ENCODE measurements at regions not wholly inside any gene's neighbourhood (a gene's known extent, or its start where the extent isn't known, plus 50 kb on each side); places are given as distances from the start of the nearest gene placed in this dataset.
"Not testable (repeated sequence)": the region's sequence is repeated elsewhere in the genome, so short reads cannot be mapped to it uniquely, and the experiment has no call there.

- no peaks in the 10 kb centered on the region for H3K27me3 Mint-ChIP-seq
- no peak overlapping the region for H3K4me3 Mint-ChIP-seq
- no peaks in the 10 kb centered on the region for H3K36me3 Mint-ChIP-seq (ENCODE audit: low read depth)
- DNase-seq (no peak), ATAC-seq (no peak)
- intact Hi-C loops (cut with DNase I, micrococcal nuclease), result no loop called here
- H3K27ac Mint-ChIP-seq, result no peak overlapping the region
- H3K9me3 Mint-ChIP-seq (ENCODE audit: low read depth), result peaks cover 4% of the 10 kb centered on the region
- ChIA-PET CTCF (no interaction called here), POLR2A (no interaction called here)
- no peaks in the 10 kb centered on the region for H3K4me1 Mint-ChIP-seq
Observed at GRCh38 chr5:101534491-101535110, 631.5 kb upstream of the ST8SIA4 start.

GRCh38 chr5:101532430-101532829, 629.3 kb upstream of the ST8SIA4 start:
- ChIA-PET POLR2A (no interaction called here), CTCF (no interaction called here)
- H3K27ac Mint-ChIP-seq, result no peak overlapping the region
- H3K4me3 Mint-ChIP-seq, result no peak overlapping the region
- H3K36me3 Mint-ChIP-seq (ENCODE audit: low read depth), result no peaks in the 10 kb centered on the region
- H3K9me3 Mint-ChIP-seq (ENCODE audit: low read depth), result peaks cover 15% of the 10 kb centered on the region
- no peaks in the 10 kb centered on the region for H3K4me1 Mint-ChIP-seq
- DNase-seq (no peak), ATAC-seq (no peak)
- intact Hi-C loops (cut with DNase I, micrococcal nuclease), result no loop called here
- H3K27me3 Mint-ChIP-seq, result no peaks in the 10 kb centered on the region

- intact Hi-C loops (cut with DNase I, micrococcal nuclease), result no loop called here
- Mint-ChIP-seq H3K4me1 (no peaks in the 10 kb centered on the region), H3K27me3 (no peaks in the 10 kb centered on the region), H3K4me3 (no peak overlapping the region), H3K9me3 (ENCODE audit: low read depth) (peaks cover 19% of the 10 kb centered on the region), H3K27ac (no peak overlapping the region), H3K36me3 (ENCODE audit: low read depth) (no peaks in the 10 kb centered on the region)
- CTCF ChIA-PET, result no interaction called here
- POLR2A ChIA-PET, result no interaction called here
- no peak for DNase-seq
- no peak for ATAC-seq
Observed at GRCh38 chr5:101531026-101531425, 627.9 kb upstream of the ST8SIA4 start.

- ATAC-seq; DNase-seq; H3K36me3 Mint-ChIP-seq (ENCODE audit: low read depth); H3K27me3 Mint-ChIP-seq; intact Hi-C loops (cut with DNase I, micrococcal nuclease); CTCF ChIA-PET; POLR2A ChIA-PET; H3K27ac Mint-ChIP-seq; H3K4me1 Mint-ChIP-seq; H3K4me3 Mint-ChIP-seq: not testable (repeated sequence)
- peaks cover 19% of the 10 kb centered on the region for H3K9me3 Mint-ChIP-seq (ENCODE audit: low read depth)
Observed at GRCh38 chr5:101529094-101529493, 626.0 kb upstream of the ST8SIA4 start.

GRCh38 chr5:101520417-101520816, 617.3 kb upstream of the ST8SIA4 start:
- CTCF ChIA-PET, result no interaction called here
- H3K36me3 Mint-ChIP-seq (ENCODE audit: low read depth), result no peaks in the 10 kb centered on the region
- DNase-seq, result no peak
- H3K4me3 Mint-ChIP-seq, result no peak overlapping the region
- intact Hi-C loops (cut with DNase I, micrococcal nuclease), result no loop called here
- H3K27me3 Mint-ChIP-seq, result no peaks in the 10 kb centered on the region
- ATAC-seq, result no peak
- H3K27ac Mint-ChIP-seq, result no peak overlapping the region
- H3K4me1 Mint-ChIP-seq, result no peaks in the 10 kb centered on the region
- peaks cover 10% of the 10 kb centered on the region for H3K9me3 Mint-ChIP-seq (ENCODE audit: low read depth)
- POLR2A ChIA-PET, result no interaction called here

- peaks cover 13% of the 10 kb centered on the region for H3K9me3 Mint-ChIP-seq (ENCODE audit: low read depth)
- no peak for ATAC-seq
- H3K36me3 Mint-ChIP-seq (ENCODE audit: low read depth), result no peaks in the 10 kb centered on the region
- no peak overlapping the region for H3K4me3 Mint-ChIP-seq
- H3K27me3 Mint-ChIP-seq, result no peaks in the 10 kb centered on the region
- ChIA-PET CTCF (no interaction called here), POLR2A (interaction anchor here (0.6 kb wide), 1 partner anchor 241 kb away, joined by 3 read pairs; no protein-coding TSS in a partner anchor)
- no peak for DNase-seq
- no peak overlapping the region for H3K27ac Mint-ChIP-seq
- H3K4me1 Mint-ChIP-seq, result no peaks in the 10 kb centered on the region
- intact Hi-C loops (cut with DNase I, micrococcal nuclease), result no loop called here
Observed at GRCh38 chr5:101517795-101518194, 614.7 kb upstream of the ST8SIA4 start.

GRCh38 chr5:101515721-101516120, 612.6 kb upstream of the ST8SIA4 start:
- Mint-ChIP-seq H3K27me3 (no peaks in the 10 kb centered on the region), H3K9me3 (ENCODE audit: low read depth) (peaks cover 7% of the 10 kb centered on the region), H3K36me3 (ENCODE audit: low read depth) (no peaks in the 10 kb centered on the region), H3K27ac (no peak overlapping the region), H3K4me3 (no peak overlapping the region), H3K4me1 (no peaks in the 10 kb centered on the region)
- no peak for ATAC-seq
- intact Hi-C loops (cut with DNase I, micrococcal nuclease), result no loop called here
- DNase-seq, result no peak
- POLR2A ChIA-PET, result no interaction called here
- CTCF ChIA-PET, result no interaction called here

GRCh38 chr5:101505891-101506570, 602.9 kb upstream of the ST8SIA4 start:
- H3K27ac Mint-ChIP-seq, result no peak overlapping the region
- CTCF ChIA-PET, result no interaction called here
- H3K36me3 Mint-ChIP-seq (ENCODE audit: low read depth), result no peaks in the 10 kb centered on the region
- ATAC-seq (no peak), DNase-seq (no peak)
- POLR2A ChIA-PET, result no interaction called here
- H3K27me3 Mint-ChIP-seq, result no peaks in the 10 kb centered on the region
- peaks cover 15% of the 10 kb centered on the region for H3K9me3 Mint-ChIP-seq (ENCODE audit: low read depth)
- intact Hi-C loops (cut with DNase I, micrococcal nuclease), result no loop called here
- H3K4me3 Mint-ChIP-seq, result no peak overlapping the region
- H3K4me1 Mint-ChIP-seq, result no peaks in the 10 kb centered on the region

- no peaks in the 10 kb centered on the region for H3K9me3 Mint-ChIP-seq (ENCODE audit: low read depth)
- ATAC-seq (no peak), DNase-seq (no peak)
- H3K27me3 Mint-ChIP-seq, result no peaks in the 10 kb centered on the region
- ChIA-PET CTCF (no interaction called here), POLR2A (no interaction called here)
- no peak overlapping the region for H3K4me3 Mint-ChIP-seq
- H3K27ac Mint-ChIP-seq, result no peak overlapping the region
- no peaks in the 10 kb centered on the region for H3K4me1 Mint-ChIP-seq
- H3K36me3 Mint-ChIP-seq (ENCODE audit: low read depth), result no peaks in the 10 kb centered on the region
- intact Hi-C loops (cut with DNase I, micrococcal nuclease), result no loop called here
Observed at GRCh38 chr5:101482931-101483330, 579.8 kb upstream of the ST8SIA4 start.

- DNase-seq, result no peak
- ChIA-PET CTCF (no interaction called here), POLR2A (no interaction called here)
- Mint-ChIP-seq H3K36me3 (ENCODE audit: low read depth) (no peaks in the 10 kb centered on the region), H3K9me3 (ENCODE audit: low read depth) (no peaks in the 10 kb centered on the region), H3K4me1 (no peaks in the 10 kb centered on the region), H3K4me3 (no peak overlapping the region), H3K27ac (no peak overlapping the region), H3K27me3 (no peaks in the 10 kb centered on the region)
- ATAC-seq, result no peak
- intact Hi-C loops (cut with DNase I, micrococcal nuclease), result no loop called here
Observed at GRCh38 chr5:101473483-101473882, 570.4 kb upstream of the ST8SIA4 start.

GRCh38 chr5:101461455-101461854, 558.4 kb upstream of the ST8SIA4 start:
- Mint-ChIP-seq H3K4me3 (no peak overlapping the region), H3K27me3 (peaks cover 3% of the 10 kb centered on the region), H3K36me3 (ENCODE audit: low read depth) (no peaks in the 10 kb centered on the region), H3K27ac (no peak overlapping the region), H3K4me1 (no peaks in the 10 kb centered on the region), H3K9me3 (ENCODE audit: low read depth) (no peaks in the 10 kb centered on the region)
- ChIA-PET POLR2A (no interaction called here), CTCF (no interaction called here)
- ATAC-seq, result no peak
- intact Hi-C loops (cut with DNase I, micrococcal nuclease), result no loop called here
- DNase-seq, result no peak

GRCh38 chr5:101458587-101458986, 555.5 kb upstream of the ST8SIA4 start:
- Mint-ChIP-seq H3K4me1 (no peaks in the 10 kb centered on the region), H3K27ac (no peak overlapping the region), H3K9me3 (ENCODE audit: low read depth) (no peaks in the 10 kb centered on the region), H3K27me3 (peaks cover 3% of the 10 kb centered on the region), H3K4me3 (no peak overlapping the region), H3K36me3 (ENCODE audit: low read depth) (no peaks in the 10 kb centered on the region)
- POLR2A ChIA-PET, result interaction anchor here (0.5 kb wide), 1 partner anchor 11 kb away, joined by 3 read pairs; no protein-coding TSS in a partner anchor
- intact Hi-C loops (cut with DNase I, micrococcal nuclease), result no loop called here
- CTCF ChIA-PET, result no interaction called here
- ATAC-seq (no peak), DNase-seq (no peak)

All from activated CD4-positive, alpha-beta T cell treated with anti-CD3 and anti-CD28 coated beads for 36 hours (primary cell).